Osteocyte (in vitro differentiated cells): ENCODE measurements at regions not wholly inside any gene's neighbourhood (a gene's known extent, or its start where the extent isn't known, plus 50 kb on each side); places are given as distances from the start of the nearest gene placed in this dataset.

Experiments used
- DNase-seq: peaks from one replicate; pipeline ENCODE4 v3.0.0; 2021; ENCODE audit warnings: mixed read lengths; ENCODE audit not compliant: unreplicated experiment; ENCODE audit errors: extremely low spot score
- H3K27ac Mint-ChIP-seq: one replicate; pipeline ENCODE4 v1.8.0; 2021; ENCODE audit warnings: mild to moderate bottlenecking, mixed read lengths; ENCODE audit not compliant: unreplicated experiment
- H3K27me3 Mint-ChIP-seq: one replicate; pipeline ENCODE4 v1.8.0; 2021; ENCODE audit warnings: mixed read lengths; ENCODE audit not compliant: unreplicated experiment
- H3K36me3 Mint-ChIP-seq: one replicate; pipeline ENCODE4 v1.8.0; 2021; ENCODE audit warnings: mixed read lengths; ENCODE audit not compliant: unreplicated experiment
- H3K4me1 Mint-ChIP-seq: one replicate; pipeline ENCODE4 v1.8.0; 2021; ENCODE audit warnings: mixed read lengths; ENCODE audit not compliant: unreplicated experiment
- H3K4me3 Mint-ChIP-seq: one replicate; pipeline ENCODE4 v1.8.0; 2021; ENCODE audit warnings: mild to moderate bottlenecking, moderate library complexity, mixed read lengths; ENCODE audit not compliant: unreplicated experiment
- H3K9me3 Mint-ChIP-seq: one replicate; pipeline ENCODE4 v1.8.0; 2021; ENCODE audit warnings: mixed read lengths; ENCODE audit not compliant: unreplicated experiment
- CTCF ChIP-seq: fragments of 200-600 bp; sonication (generic); IDR thresholded peaks from 2 replicates; pipeline ENCODE4 v1.5.0; 2021; ENCODE audit warnings: antibody characterized with exemption, mild to moderate bottlenecking, moderate library complexity

- Mint-ChIP-seq H3K36me3 (peaks cover 26% of the 10 kb centered on the region), H3K27ac (peak overlapping the region; percentile 70), H3K9me3 (no peaks in the 10 kb centered on the region), H3K4me1 (peaks cover 18% of the 10 kb centered on the region), H3K4me3 (no peak overlapping the region), H3K27me3 (no peaks in the 10 kb centered on the region)
- no peak for TF ChIP-seq CTCF
- no peak for DNase-seq
These were observed 129.1 kb downstream of the EHF start for GRCh38 chr11:34749666-34750659.

- DNase-seq, result no peak
- no peak overlapping the region for H3K4me3 Mint-ChIP-seq
These were observed 127.1 kb downstream of the EHF start for GRCh38 chr11:34748036-34748435.

GRCh38 chr11:34747251-34747650 is 126.4 kb downstream of the EHF start:
- no peak for DNase-seq
- Mint-ChIP-seq H3K27me3 (no peaks in the 10 kb centered on the region), H3K4me3 (no peak overlapping the region), H3K4me1 (peaks cover 18% of the 10 kb centered on the region), H3K36me3 (peaks cover 16% of the 10 kb centered on the region), H3K27ac (no peak overlapping the region), H3K9me3 (no peaks in the 10 kb centered on the region)
- TF ChIP-seq CTCF, result no peak

More at GRCh38 chr11:34748036-34748435, 127.1 kb downstream of the EHF start:
- H3K9me3 Mint-ChIP-seq, result no peaks in the 10 kb centered on the region
- peaks cover 18% of the 10 kb centered on the region for H3K4me1 Mint-ChIP-seq
- no peaks in the 10 kb centered on the region for H3K27me3 Mint-ChIP-seq
- no peak for TF ChIP-seq CTCF
- peaks cover 20% of the 10 kb centered on the region for H3K36me3 Mint-ChIP-seq
- no peak overlapping the region for H3K27ac Mint-ChIP-seq

GRCh38 chr11:34745195-34745594 is 124.3 kb downstream of the EHF start:
- no peak for TF ChIP-seq CTCF
- Mint-ChIP-seq H3K4me3 (no peak overlapping the region), H3K9me3 (peaks cover 10% of the 10 kb centered on the region), H3K27ac (no peak overlapping the region), H3K4me1 (peaks cover 5% of the 10 kb centered on the region), H3K36me3 (peaks cover 10% of the 10 kb centered on the region), H3K27me3 (peaks cover 3% of the 10 kb centered on the region)
- no peak for DNase-seq

GRCh38 chr11:34744511-34744910 is 123.6 kb downstream of the EHF start:
- Mint-ChIP-seq H3K27ac (no peak overlapping the region), H3K4me1 (no peaks in the 10 kb centered on the region), H3K4me3 (no peak overlapping the region), H3K9me3 (peaks cover 10% of the 10 kb centered on the region), H3K27me3 (peaks cover 3% of the 10 kb centered on the region), H3K36me3 (peaks cover 10% of the 10 kb centered on the region)
- DNase-seq, result no peak
- TF ChIP-seq CTCF, result no peak
